ENCODE measurements at regions not wholly inside any gene's neighbourhood (a gene's known extent, or its start where the extent isn't known, plus 50 kb on each side); places are given as distances from the start of the nearest gene placed in this dataset.

DNA sequence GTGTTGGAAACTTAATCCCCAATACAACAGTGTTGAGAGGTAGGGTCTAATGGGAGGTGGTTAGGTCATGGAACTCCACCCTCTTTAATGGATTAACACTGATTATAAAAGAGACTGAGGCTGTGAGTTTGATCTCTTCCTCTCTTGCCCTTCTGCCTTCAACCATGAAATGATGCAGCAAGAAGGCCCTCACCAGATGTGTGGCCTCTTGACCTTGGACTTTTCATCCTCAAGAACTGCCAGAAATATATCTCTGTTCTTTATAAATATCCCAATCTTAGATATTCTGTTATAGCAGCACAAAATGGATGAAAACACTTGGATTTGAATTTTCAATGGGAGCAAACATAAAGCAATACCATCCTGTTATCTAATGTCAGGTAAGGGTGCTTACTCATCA lies 67.6 kb downstream of the NMUR2 start:
- DNase-seq (ENCODE audit: low spot score), result no peak

DNA sequence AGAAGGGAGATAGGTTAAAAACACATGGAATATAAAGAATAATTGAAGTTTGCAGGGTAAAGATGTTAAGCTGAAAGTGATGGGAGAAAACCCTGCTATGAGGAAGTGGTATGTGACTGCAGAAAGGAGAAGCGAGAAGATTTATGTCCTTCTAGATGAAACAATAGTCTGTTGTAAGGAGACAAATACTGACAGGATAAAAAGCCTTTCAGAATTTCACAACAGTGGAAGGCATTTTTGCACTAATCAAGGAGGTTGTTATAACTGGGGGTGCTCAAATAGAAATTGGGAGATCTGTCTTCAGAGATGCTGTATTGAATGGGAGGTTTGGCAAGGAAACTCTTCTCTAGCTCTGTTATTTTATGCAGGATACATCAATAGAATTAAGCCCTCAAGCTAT lies 69.6 kb downstream of the NMUR2 start:
- no peak for DNase-seq (ENCODE audit: low spot score)

DNA sequence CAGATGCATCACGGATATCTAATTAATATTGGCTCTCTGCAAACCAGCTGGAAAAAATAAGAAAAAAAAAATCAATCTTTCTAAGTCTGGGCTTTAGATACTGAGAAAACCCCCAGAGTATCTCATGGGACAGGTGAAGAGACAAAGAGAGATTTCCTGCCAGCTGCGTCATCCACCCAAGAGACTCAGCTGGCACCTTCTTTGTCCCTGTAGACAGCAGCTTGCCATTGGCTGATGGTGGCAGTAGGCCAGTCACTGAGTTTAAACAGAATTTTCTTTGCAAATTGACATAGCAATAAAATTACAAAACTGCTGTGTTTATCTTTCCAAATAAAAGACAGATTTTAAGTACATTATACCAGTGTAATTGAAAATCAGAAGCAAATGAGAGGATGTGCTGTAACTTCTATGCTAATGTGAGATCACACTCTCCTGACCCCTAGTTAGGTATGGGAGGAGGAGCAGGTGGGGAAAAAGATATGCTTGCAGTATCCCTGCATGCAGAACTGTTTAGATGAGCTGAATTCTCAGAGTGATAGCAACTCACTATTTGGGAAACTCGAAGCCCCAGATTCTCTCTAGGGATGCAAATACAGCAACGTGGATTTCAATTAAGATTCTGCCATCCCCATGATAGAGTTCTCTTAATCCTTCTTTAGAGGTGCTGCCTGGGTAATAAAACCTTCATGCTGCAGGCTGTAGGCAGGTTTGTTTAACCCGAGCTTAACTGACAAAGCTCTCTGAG lies 72.2 kb downstream of the NMUR2 start:
- DNase-seq (ENCODE audit: low spot score), result no peak

DNA sequence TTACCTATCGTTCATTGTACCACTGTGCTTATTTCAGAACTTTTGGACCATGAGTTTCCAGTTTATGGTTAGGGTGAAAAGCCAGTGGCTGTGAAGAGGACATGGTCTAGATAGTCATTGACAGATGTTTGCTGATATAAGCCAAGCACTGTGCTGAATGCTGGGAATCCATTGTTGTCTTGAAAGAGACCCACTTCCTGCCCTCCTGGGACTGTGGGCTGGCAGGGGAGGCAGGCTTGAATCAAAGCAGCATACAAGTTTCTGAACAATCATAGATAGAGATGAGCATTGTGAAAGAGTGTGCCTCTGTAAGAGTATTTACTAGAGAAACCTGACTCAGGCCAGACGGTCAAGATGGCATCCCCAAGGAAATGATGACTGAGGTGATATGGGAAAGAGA lies 73.4 kb downstream of the NMUR2 start:
- DNase-seq (ENCODE audit: low spot score), result no peak

DNA sequence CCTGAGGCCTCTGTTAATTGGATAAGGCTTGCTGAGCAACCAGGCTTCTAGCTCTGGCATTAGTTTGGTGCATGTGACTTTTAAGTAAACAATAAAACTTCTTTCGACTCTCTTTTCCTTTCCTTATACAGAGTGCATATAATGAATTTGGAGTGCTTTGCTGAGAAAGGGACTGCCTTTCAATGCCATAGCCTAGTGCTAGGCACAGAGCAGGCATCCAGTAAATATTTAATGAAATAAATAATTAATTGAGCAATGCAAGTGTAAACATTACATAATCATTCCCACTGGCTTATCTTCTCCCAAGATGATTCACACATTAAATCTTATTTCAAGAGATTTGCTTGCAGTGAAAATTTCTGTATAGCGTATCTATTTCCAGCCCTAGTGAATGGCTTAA lies 74.1 kb downstream of the NMUR2 start:
- no peak for DNase-seq (ENCODE audit: low spot score)

DNA sequence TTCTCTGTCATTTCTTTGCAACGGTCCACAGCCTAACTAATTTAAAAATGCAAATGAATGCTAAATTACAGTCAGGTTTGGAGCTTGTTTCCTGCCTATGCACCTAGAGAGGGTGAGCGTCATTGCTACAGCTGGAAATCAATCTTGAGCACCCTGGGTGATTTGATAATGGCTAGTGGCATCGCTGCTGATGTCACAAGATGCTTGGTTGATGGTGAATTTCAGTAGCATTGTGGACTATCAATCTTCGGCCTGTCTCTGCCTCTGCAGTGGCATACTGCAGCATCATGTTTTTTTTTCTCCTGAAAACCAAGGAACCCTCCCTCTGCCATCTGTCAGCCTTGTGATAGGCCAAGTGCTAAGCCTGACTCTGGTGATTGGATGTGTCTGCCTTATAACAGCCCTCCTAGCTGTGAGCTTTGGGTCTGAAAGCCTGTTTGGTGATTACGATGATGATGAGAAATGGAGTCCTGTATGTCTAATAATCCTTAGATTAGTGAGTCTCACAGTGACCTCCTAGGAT lies 75.3 kb downstream of the NMUR2 start:
- no peak for DNase-seq (ENCODE audit: low spot score)

DNA sequence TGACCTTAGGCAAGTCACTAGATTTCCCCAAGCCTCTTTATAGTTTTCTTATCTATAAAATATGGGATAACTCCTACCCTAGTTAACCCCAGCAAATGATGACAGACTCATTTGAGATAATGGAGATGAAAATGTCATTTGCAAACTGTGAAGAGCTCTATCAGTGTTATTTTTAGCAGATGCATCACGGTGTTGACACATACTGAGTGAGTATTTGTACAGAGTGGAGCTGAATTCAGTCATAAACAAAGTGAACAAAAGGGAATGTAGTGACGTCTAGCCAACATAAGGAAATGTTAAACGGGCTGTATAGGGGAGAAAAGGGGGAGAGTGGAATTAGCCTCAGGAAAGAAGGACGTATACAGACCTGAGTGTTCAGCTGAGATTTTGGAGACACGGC lies 75.9 kb downstream of the NMUR2 start:
- no peak for DNase-seq (ENCODE audit: low spot score)

DNA sequence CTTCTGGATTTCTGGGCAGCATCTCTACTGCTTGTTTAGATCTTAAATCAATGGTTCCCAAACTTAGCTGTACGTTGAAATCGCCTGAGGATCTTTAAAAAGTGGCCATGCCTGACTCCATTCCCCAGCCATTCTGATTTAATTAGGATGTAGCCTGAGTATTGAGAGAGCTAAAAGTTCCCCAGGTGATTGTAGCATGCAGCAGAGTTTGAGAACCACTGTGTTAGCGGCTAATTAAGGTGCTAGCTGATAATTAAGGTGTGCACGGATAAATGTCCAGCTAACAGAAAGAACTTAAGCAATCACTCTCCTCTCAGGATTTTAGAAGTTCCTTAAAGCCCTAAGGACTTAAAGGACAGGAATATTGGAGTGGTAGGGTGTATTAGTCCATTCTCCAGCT lies 89.1 kb downstream of the NMUR2 start:
- no peak for DNase-seq (ENCODE audit: low spot score)

DNA sequence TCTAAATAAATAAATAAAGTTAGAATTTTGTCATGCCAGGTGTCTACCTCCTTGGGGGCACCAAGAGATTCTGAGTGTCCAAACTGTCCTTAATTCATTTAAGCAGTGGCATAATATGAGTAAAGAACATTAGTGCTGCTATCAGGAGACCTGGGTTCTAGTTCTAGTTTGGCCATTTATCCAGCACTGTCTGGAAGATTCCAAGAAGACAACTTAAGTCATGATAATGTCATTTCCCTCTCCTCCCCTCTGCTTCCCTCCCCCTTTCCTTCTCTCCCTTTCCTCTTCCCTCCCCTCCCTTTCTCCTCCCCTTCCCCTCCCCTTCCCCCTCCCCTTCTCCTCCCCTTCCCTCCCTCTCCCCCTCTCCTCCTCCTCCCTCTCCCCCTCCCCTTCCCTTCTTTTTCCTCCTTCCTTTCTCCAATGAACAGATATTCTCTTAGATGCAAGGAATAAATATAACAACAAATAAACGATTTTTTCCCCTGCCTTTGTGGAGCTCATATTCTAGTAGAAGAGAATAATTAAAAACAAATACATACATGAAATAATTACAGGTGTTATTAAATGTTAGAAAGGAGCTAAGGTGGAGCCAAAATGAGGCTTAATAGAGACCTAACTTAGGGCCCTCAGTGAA lies 90.8 kb downstream of the NMUR2 start:
- no peak for DNase-seq (ENCODE audit: low spot score)

DNA sequence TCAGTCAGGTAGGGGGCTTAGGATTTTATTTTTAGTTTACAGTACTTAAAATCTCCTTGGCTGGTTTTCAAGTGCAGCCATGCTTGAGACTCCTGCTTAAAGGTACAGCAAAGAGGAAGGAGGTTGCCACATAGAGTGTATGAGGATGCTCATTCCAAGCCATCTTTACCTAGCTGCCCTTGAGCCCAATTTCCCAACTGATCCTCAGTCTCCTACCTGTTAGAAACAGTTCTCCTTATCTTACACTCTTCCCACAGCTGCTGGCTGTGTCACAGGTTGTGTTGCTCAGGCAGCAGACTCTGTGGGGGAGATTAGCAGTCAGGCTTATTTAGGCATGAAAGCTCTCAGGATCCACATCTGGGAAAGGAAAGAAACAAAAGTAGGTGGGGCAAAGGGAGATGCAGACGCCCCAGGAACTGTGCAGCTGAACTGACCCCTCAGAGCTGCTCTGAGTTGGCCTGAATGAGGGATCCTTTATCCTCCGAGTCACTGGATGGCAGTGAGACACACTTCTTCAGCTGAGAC lies 95.1 kb downstream of the NMUR2 start:
- DNase-seq (ENCODE audit: low spot score), result no peak

DNA sequence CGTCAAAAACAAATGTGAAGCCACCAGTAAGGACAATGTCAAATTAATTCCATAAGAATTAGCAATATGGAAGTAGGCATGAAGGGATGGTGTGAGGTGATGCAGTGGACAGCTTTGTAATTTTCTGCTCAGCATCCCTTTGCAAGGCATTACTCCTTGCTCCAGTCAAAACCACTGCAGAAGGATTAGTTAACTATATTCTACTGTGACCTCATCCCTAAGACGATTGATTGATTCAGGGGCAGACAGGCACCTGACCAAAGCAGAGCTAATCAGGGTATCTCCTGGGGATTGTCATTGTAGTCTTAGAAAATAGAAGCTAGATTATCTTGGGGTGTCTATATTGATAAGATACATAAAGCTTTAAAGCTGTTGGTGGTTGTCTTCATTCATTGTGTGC lies 98.7 kb downstream of the NMUR2 start:
- no peak for DNase-seq (ENCODE audit: low spot score)

DNA sequence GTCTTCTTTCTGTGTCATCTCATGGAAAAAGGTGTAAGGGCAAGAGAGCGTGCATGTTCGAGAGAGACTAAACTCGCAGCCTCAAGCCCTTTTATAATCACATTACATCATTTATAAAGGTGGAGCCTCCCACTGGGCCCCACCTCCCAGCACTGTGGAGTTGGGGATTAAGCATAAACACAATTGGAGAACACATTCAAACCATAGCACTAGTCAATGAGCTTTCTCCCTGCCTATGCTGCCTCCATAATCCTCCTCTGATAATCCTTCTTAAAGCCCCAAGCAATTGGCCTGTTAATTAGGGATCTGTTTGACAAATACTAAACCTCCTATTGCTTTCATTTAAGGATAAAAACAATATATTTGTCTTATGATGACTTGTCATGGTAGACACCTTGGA lies 99.6 kb downstream of the NMUR2 start:
- no peak for DNase-seq (ENCODE audit: low spot score)

DNA sequence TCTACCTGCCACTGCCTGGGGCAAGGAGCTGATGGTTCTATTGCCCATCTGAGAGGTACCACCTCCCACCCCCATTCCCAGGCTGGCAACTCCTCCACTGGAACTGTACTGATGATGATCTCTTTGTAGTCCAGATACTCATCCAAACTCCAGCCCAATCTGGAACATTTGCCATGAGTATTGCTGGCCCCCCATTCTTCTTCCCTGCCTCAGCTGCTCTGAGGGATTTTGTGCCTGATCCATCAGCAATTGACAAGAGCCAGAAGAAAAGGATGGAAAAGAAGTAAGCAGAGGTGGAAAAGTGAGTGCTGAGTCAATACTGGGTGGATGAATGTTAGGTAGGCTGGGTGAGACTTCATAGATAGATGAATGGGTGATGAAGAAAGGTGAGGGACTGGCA lies 101.2 kb downstream of the NMUR2 start:
- DNase-seq (ENCODE audit: low spot score), result no peak

DNA sequence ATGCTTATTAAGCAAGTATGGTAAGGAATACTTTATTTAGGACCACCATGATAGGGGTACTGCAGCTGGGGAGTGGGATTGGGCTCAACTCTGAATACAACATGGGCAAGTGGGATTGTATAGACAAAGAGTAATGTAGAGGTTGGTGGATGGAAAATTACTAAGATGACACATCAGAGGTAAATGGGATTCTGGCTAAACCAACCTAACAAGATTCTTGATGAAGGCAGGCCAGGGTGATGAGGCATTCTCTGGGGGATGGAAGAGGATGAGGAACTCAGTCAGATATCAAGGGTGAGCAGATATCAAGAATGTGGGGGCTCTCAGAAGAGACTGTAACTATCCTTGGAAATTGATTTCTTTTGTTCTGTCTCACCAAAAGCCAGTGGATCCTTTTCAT lies 107.2 kb downstream of the NMUR2 start:
- no peak for DNase-seq (ENCODE audit: low spot score)

DNA sequence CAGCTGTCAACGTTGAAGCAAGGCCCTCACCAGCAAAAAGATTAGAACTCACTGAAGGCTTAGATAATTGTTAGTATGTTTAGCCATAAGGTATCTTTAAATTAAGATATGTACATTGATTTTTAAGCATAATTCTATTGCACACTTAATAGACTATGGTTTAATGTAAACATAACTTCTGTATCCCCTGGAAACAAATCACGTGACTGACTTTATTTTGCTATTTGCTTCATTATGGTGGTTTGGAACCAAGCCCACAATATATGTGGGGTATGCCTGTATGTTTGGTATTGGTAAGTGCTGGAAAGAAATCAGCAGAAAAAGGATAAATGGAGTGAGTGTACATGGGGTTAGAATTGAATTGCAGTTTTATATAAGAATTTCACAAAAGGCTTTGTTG lies 111.9 kb downstream of the NMUR2 start:
- DNase-seq (ENCODE audit: low spot score), result no peak

DNA sequence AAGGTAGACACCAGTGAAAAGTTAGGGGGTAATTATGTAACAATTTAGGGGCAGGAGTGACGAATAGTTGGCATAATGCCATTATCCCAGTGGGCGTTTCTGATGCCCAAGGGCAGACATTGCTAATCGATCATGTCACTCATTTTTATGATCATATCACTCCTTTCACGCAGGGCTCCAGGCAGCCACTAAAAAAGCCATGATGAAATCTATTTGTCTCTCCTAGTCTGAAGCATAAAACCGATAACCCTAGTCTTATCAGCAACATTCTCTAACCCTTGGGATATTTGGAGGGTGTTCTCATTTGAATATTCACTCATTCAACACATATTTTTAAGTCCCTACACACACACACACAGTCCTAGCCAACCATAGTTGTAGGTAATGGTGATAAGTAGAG lies 114.9 kb downstream of the NMUR2 start:
- no peak for DNase-seq (ENCODE audit: low spot score)

DNA sequence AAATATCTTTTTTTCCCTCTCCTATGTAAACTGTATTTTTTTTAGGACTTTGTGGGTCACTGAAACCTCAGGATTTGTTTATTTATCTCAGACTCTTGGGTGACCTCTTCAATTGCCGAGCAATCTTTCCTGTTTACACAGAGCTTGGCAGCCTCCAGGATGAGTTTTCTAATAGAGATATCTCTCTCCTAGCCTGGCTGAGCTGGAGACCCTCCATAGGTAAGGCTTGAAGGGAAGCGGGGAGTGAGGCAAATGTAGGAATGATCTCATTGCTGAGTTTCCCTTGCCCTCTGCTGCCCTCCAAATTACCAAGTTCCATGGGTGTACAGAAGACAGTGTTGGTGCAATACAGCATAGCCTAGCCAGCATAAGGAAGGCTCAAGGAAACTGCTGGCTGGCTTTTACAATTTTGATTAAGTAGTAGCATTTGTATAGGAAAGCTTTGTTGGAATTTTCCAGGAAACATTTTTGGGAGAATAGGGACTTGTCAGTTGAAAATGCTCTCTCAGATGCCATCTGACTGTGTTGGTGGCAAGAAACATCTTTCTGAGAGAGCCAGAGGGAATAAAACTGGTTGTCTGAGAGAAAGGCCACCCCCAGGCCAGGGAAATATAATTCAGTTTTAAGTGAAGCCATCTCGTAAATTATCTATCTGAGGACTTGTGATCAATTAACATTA lies 116.0 kb downstream of the NMUR2 start:
- DNase-seq (ENCODE audit: low spot score), result no peak

DNA sequence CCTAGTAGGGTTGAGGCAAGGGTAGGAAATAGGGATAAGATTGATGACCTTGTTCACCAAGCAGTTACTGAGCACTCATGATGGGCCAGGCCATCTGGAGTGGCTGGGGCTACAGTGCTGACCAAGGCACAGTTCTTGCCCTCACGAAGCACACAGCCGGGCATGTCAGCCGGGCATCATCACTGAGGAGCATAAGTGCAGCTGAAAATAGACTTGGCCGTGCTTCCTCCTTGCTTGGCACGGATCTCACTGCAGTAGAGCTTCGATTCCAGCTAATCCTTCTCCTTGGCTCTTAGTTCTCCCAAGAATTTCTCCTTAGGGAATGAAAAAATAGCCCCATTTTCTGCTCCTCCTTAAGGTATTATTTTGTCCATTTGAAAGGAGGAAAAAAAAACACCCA lies 116.6 kb downstream of the NMUR2 start:
- DNase-seq (ENCODE audit: low spot score), result no peak

DNA sequence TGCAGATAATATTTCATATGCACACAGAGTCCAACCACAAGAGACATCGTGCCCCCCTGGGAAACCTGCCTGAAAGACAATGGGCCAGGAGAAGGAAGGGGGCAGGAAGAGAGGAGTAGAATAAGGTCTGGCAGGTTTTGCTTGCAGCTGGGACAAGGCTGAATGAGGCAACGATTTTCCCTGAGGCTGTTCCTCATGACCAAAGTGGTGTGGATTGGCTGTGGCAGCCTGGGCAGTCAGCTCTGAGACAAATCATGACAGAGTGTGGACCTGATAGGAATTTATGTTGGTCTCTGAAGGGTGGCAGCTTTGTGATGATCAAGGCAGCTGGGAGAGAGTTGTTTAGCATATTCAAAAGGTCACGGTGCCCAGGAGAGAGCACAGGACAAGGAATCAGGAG lies 119.3 kb downstream of the NMUR2 start:
- DNase-seq (ENCODE audit: low spot score), result no peak

DNA sequence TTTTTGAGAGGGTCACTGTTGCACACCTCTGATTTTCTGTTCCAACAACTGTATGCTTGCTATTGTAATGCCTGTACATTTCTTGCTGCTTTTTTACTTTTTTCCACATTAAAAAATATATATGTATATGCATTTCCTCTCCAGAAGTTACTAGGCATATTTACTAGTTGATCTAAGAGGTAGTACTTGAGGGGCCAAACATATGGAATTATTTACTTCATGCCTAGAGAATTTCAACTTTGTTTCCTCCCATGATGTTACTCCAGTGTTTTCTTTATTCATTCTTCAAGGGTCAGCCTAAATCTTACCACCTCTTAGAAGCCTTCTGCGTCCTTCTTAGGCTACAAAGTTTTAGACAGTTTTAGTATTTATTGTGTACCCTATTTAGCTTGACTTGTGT lies 122.7 kb downstream of the NMUR2 start:
- no peak for DNase-seq (ENCODE audit: low spot score)

DNA sequence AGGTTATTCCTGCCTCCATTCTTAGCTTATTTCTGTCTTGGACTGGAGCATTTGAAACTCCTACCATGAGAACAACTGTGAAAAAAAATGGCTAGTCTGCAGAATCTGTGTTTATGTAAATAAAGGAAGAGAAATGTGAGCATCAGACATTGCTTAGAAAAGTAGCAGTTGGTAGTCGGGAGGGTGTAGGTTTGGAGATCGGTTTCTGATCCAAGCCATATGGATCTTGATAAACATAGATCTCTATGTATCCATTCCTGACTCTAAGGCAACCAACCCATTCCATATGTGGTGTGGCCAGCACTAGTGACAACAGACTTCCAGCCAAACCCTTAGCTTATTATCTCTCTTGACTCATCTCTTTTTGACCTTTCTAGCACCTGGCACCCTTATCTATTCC lies 127.1 kb downstream of the NMUR2 start:
- DNase-seq (ENCODE audit: low spot score), result no peak

DNA sequence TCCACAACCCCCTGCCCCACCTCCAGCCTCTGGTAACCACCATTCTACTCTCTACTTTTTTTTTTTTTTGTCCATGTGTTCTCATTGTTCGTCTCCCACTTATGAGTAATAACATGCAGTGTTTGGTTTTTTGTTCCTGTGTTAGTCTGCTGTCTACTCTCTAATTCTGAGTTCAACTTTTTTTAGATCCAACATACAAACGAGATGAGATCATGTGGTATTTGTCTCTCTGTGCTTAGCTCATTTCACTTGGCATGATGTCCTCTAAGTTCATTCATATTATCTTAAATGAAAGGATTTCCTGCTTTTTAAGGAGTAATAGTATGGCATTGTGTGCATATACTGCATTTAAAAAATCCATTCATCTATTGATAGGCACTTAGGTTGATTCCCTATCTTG lies 130.9 kb downstream of the NMUR2 start:
- DNase-seq (ENCODE audit: low spot score), result no peak

DNA sequence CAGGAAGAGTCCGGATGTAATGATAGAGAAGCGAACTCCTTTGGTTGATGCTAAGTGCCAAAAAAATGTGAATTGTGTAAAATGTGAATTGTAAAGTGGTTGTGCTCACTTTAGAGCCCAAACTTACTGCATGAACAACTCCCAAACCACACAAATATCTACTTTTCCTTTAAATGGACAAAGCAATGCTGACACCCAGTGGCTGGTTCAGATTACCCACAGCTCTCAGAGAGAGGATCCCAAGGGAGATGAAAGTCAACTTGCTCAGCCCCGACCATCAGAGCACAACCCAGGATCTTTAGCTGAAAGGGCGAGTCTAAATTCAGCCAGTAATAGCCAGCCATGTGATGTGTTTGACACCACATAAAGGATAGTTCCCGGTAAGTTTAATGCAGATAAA lies 133.7 kb downstream of the NMUR2 start:
- peak; percentile 41 for DNase-seq (ENCODE audit: low spot score)
